Right renal pelvis (tissue), 4 donors: ENCODE measurements at regions not wholly inside any gene's neighbourhood (a gene's known extent, or its start where the extent isn't known, plus 50 kb on each side); places are given as distances from the start of the nearest gene placed in this dataset.

Experiments used
- DNase-seq, 4 donors: peaks; one replicate each; pipeline ENCODE4 v3.0.0-alpha.2; 2013; ENCODE audit warnings: low read depth in 4 of 4, low spot score in 3 of 4, missing footprints in 1 of 4

- DNase-seq, result no peak
Measured at GRCh38 chr3:178283561-178283960, 252.7 kb upstream of the KCNMB2 start.

DNA sequence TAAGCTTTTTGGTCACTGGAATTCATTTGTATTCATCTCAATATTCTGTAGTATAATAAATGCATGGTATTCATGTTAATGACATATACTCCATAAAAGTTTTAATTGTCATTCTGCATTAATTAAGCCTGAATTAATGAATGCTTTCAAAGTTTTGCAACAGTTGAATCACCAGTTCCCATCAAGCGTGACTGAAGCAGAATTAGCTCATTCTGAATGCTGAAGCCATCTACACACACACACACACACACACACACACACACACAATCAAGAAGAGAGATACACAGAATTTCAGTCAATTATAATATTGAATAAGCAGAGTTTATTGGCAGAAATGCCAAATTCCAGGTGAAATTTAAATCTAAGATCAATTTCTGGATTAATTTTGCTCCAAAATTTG, 252.1 kb upstream of the KCNMB2 start:
- DNase-seq, result no peak

DNA sequence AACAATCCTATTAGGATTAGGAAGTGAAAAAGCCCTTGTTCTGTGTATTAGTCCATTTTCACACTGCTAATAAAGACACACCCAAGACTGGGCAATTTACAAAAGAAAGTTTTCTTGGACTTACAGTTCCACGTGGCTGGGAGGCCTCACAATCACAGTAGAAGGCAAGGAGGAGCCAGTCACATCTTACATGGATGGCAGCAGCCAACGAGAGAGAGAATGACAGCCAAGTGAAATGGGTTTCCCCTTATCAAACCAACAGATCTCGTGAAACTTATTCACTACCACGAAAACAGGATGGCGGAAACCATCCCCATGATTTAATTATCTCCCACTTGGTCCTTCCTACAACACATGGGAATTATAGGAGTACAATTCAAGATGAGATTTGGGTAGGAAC, 248.2 kb upstream of the KCNMB2 start:
- no peak for DNase-seq

DNA sequence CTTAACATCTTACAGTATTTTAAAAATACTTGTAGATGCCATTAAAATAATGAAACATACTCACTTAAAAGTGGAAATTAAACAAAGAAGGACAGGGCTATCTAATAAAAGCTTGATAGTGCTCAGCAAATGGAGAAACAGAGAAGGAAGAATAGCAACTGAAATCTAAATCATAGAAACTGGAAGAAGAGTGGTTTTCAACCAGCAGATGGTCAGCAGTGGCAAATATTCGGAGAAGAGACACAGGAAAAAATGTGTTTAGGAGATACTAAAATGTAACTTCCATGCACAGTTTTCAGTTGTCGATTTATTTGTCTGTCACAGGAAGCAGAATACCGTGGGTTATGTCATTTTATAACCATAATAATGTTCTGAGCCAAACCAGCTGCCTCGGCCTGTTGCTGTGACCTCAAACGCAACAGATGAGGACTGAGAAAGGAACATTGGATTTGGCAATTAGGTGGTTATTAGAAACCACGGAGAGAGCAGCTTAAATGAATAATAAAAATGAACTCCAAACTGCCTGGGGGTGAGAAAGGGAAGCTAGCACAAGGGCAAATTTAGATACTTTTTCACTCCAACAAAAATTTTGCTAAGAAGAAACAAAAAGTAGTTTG, 246.6 kb upstream of the KCNMB2 start:
- DNase-seq, result no peak

DNA sequence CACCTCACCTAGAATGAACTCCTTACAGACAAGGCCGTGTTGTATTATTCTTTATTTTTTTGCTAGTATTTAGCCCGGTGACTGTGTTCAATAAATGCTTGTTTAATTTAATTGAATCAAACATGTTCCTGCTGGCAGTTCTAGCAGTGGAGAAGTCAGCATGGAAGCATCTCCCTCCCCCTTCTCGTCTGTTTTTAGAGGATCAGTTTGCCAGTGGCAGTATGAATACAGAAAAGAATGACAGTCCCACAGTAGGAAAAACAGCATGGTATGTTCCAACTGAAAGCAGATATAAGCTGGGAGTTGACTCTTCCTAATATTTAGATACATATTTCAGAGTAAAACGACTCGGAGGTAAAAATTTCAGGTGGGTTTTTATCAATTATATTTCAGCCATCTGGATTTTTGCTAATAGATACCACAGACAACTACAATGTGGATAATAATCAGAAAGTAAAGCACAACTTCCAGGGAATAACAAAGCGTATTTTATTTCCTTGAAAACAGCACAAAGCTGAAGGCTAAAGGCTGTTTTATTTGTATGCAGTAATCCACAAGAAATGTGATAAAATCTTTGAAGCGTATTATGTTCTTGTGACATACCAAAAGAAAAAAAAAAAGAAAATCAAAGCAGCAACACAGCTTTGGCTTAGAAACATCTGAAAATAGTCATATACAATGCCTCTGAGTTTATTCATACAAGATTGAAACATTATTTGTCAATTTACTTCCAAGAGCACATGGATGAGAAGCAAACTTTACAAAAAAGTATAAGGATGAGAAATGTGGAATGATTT, 244.5 kb upstream of the KCNMB2 start:
- DNase-seq, result no peak

DNA sequence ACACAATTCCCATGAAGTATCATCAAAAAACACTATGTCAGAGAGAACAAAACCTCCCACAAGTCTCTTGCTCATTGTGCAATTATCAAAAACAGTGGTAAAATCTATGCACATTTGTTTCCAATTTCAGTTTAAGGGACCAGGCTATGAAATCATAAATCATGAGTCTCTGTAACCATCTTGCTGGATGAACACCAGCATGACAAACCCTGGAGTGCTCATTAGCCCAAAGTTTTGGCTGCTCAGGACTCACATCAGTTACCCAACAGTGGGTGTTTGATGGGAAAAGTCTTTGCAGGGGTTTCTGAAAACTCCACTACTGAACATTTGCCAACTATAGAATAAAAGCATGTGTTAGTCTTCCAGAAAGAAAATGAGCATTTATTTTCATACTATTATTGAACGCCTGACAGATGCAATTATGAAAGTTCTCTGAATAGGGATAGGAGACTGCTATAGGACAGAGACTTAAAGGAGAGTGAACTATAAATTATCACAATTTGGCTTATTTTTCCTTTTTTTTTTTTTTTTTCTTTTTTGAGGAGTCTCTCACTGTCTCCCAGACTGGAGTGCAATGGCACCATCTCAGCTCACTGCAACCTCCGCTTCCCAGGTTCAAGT, 240.8 kb upstream of the KCNMB2 start:
- DNase-seq, result no peak

GRCh38 chr3:178297199-178297598, 239.0 kb upstream of the KCNMB2 start:
- no peak for DNase-seq

DNA sequence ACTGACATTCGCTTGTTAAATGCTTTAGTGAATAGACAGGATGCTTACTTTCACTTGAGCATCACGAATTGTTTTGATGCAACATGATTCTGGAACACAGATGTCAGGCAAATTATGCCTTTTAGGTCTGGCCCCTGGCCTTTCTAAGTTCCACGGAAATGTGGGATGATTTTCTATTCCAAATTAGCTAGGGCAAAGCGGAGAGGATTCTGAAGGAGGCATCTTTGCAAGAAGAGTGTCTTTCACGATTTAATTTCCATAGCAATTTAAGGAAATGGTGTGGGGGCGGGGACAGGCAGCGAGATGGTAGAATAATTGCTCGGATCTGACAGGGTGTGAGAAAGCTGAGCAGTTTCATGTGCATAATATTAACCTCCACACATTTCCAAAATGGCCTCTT, 238.5 kb upstream of the KCNMB2 start:
- no peak for DNase-seq

DNA sequence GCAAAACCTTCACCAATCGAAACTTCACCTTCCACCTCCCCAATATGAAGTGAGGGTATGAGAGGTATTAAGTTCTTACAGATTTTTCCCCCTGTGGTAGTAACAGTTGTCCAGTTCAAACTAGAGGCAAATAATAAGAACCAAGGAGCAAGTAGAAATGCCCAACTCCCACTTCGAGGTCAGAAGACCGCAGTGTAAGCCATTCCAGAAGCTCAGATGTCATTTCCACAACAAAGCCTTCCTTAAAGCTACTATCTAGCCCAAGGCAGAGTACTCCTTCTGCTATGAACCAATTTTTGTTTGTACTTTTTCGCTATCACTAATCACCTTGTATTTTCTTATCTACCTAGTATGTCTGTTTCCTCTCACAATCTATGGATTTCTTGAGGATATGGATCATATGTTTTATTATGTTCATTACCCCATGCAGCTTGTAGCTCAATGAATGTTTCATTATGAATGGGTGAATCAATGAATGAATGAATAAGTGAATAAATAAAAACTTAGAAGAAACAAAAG, 235.7 kb upstream of the KCNMB2 start:
- no peak for DNase-seq

DNA sequence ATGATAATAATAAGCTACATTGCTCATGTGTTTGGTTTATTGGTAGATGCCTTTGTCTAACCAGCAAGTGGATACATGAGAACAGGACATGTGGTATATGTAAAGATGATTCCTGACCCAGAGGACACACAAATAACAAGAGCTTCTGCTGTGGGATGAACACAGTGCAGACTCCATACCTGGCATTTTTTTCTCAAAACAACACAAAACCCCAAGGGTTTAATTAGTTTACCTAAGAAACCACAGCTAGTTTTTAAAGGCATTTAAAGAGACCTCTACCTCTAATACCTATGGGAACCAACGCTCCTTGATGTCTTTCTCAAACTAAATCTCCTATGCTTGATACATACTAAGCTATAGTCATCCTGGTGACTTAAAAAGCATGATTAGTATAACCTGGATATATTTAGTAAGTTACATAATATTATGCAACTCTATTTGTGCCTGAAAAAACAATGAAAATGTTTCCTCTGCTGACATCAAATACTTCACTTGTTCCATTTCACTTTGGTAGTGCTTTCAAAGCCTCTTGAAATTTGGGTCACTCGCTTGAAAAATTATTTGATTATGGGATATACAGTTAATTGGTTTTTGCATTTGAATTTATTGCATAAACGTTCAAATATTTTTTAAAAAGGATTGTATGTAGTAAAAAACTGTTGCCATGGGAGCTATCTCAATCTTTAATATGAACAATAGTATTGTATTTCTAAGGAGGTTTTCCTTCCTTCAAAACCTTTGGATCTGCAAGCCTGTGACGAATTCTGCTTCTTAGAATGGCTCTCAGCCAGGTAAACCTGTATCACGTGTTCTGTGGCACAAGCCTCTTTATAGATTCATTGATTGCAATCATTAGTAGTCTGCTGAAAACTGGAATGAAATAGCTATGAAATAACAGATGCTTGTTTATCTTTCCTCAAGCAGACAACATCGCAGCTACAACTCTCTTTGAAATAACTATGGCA, 233.0 kb upstream of the KCNMB2 start:
- no peak for DNase-seq

- no peak for DNase-seq
Measured at GRCh38 chr3:178304758-178305467, 231.3 kb upstream of the KCNMB2 start.

DNA sequence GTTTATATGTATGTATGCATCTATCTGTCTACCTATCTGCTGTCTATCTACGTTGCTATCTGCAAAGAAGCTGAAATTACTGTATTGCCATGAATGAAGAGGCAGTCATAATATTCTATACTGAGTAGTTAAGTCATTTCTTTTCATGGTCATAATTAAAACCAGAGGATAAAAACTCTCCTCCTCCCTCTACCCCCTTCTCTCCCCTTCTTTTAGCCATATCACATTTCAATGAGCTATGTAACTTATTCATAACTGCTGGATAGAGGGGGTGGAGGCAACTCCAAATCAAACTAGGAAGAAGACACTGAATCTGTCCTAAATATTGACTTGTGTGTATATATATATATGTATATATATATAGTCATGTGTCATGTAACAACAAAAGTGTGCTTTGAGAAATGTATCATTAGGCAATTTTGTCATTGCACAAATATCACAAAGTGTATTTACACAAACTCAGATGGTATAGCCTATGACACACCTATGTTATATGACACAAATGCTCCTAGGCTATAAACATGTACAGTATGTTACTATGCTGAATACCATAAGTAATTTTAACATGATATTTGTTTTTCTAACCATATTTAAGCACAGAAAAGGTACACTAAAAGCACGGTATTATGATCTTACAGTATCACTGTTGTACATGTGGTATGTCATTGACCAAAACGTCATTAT, 229.7 kb upstream of the KCNMB2 start:
- no peak for DNase-seq

GRCh38 chr3:178308771-178309170, 227.5 kb upstream of the KCNMB2 start:
- no peak for DNase-seq

- no peak for DNase-seq
Measured at GRCh38 chr3:178310949-178311348, 225.3 kb upstream of the KCNMB2 start.

DNA sequence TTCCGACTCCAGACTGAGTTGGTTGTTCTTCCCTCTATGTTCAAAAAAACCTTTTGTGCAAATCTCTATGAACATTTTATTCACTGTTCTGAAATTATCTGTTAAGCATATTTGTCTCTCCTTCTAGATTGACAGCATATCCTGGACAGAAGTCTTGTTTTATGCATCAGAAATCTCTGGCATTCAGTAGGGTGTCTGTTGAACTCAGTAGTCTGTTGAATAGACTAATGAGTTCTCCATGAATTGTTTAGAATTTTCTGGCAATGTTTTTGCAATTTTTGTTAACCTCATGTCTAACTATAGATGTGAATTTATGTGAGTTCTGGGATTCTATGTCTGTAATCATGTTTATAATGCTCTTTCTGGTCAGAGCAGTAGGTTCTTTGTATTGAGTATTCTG, 222.5 kb upstream of the KCNMB2 start:
- no peak for DNase-seq

DNA sequence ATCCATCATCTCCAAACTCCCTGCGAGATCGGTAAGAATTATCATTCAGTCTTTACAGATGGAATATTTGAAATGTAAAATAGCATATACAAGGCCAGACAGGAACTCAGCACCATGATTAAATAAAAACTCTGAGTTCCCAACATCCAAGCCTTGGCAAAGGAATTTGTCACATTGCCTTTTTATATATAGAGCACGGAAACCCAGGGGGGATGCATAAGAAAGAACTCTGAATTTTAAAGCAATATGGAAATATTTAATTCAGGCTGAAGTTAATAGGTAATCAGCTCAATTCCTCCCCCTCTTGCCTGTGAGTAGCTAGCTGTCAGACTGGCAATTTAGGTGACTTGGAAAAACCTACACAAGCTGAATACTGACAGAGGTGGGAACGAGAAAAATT, 217.9 kb upstream of the KCNMB2 start:
- no peak for DNase-seq

- DNase-seq, result no peak
Measured at GRCh38 chr3:178318941-178319816, 217.1 kb upstream of the KCNMB2 start.
